GM23338 (cell line): ENCODE measurements at regions not wholly inside any gene's neighbourhood (a gene's known extent, or its start where the extent isn't known, plus 50 kb on each side); places are given as distances from the start of the nearest gene placed in this dataset.

ENCODE experiments used
- ATAC-seq: fragments of 200-7000 bp; cut with Tn5 transposase; 3 replicates; pipeline ENCODE4 v1.9.1; 2020
- DNase-seq: peaks from one replicate; pipeline ENCODE4 v3.0.0-alpha.2; 2015; ENCODE audit warnings: low spot score
- H2AFZ ChIP-seq: fragments of 200-600 bp; sonication (generic); 2 replicates; pipeline ENCODE4 v1.8.0; 2016; ENCODE audit warnings: antibody characterized with exemption, mild to moderate bottlenecking, moderate library complexity
- H3F3A ChIP-seq: fragments of 200-600 bp; sonication (generic); replicated peaks from 2 replicates; pipeline ENCODE4 v1.8.0; 2017; ENCODE audit warnings: antibody characterized with exemption, mixed run types, low read depth
- H3K27ac ChIP-seq: fragments of 200-600 bp; sonication (generic); 2 replicates; pipeline ENCODE4 v1.6.1; 2016; ENCODE audit warnings: low read depth
- H3K27me3 ChIP-seq: fragments of 200-600 bp; sonication (generic); 2 replicates; pipeline ENCODE4 v1.8.0; 2016; ENCODE audit warnings: mild to moderate bottlenecking, mixed run types, moderate library complexity; ENCODE audit not compliant: insufficient read depth
- H3K36me3 ChIP-seq: fragments of 200-600 bp; sonication (generic); 2 replicates; pipeline ENCODE4 v1.8.0; 2016; ENCODE audit warnings: mild to moderate bottlenecking; ENCODE audit not compliant: insufficient read depth
- H3K4me1 ChIP-seq: fragments of 200-600 bp; sonication (generic); 2 replicates; pipeline ENCODE4 v1.8.0; 2016; ENCODE audit warnings: mild to moderate bottlenecking, moderate library complexity; ENCODE audit not compliant: insufficient read depth
- H3K4me2 ChIP-seq: fragments of 200-600 bp; sonication (generic); 2 replicates; pipeline ENCODE4 v1.7.1; 2017; ENCODE audit warnings: mixed run types
- H3K4me3 ChIP-seq: fragments of 200-600 bp; sonication (generic); 2 replicates; pipeline ENCODE4 v1.6.1; 2016; ENCODE audit warnings: mixed run types
- H3K79me2 ChIP-seq: fragments of 200-600 bp; sonication (generic); replicated peaks from 2 replicates; pipeline ENCODE4 v1.8.0; 2017; ENCODE audit warnings: mild to moderate bottlenecking; ENCODE audit not compliant: insufficient read depth
- H3K9me2 ChIP-seq: fragments of 200-600 bp; sonication (generic); 2 replicates; pipeline ENCODE4 v1.8.0; 2017; ENCODE audit not compliant: insufficient read depth
- H4K20me1 ChIP-seq: fragments of 200-600 bp; sonication (generic); replicated peaks from 2 replicates; pipeline ENCODE4 v1.8.0; 2017; ENCODE audit warnings: mild to moderate bottlenecking; ENCODE audit not compliant: insufficient read depth
- H3K27ac Mint-ChIP-seq: 2 replicates; pipeline ENCODE4 v1.8.0; 2020; ENCODE audit warnings: inconsistent platforms, mild to moderate bottlenecking, moderate library complexity, mixed read lengths
- H3K27me3 Mint-ChIP-seq: 3 replicates; pipeline ENCODE4 v1.8.0; 2022; ENCODE audit warnings: low read depth, mild to moderate bottlenecking, moderate library complexity, mixed read lengths, inconsistent platforms; ENCODE audit not compliant: insufficient read depth, poor library complexity
- H3K36me3 Mint-ChIP-seq: 3 replicates; pipeline ENCODE4 v1.8.0; 2021; ENCODE audit warnings: low read depth, mild to moderate bottlenecking, inconsistent platforms, moderate library complexity, mixed read lengths
- H3K4me1 Mint-ChIP-seq: 3 replicates; pipeline ENCODE4 v1.8.0; 2020; ENCODE audit warnings: mild to moderate bottlenecking, inconsistent platforms, mixed read lengths
- H3K4me3 Mint-ChIP-seq: 3 replicates; pipeline ENCODE4 v1.8.0; 2021; ENCODE audit warnings: moderate library complexity, mild to moderate bottlenecking, inconsistent platforms, mixed read lengths
- H3K9me3 Mint-ChIP-seq: 3 replicates; pipeline ENCODE4 v1.8.0; 2020; ENCODE audit warnings: moderate library complexity, mild to moderate bottlenecking, inconsistent platforms, mixed read lengths
- CREB1 ChIP-seq: fragments of 250-450 bp; sonication (Bioruptor Pico); IDR thresholded peaks from 2 replicates; pipeline ENCODE4 v1.5.0; 2020; ENCODE audit warnings: low read depth, mild to moderate bottlenecking, moderate library complexity
- EZH2phosphoT487 ChIP-seq: fragments of 200-600 bp; sonication (generic); IDR thresholded peaks from one replicate; pipeline ENCODE4 v1.8.1; 2018; ENCODE audit warnings: antibody characterized with exemption; ENCODE audit not compliant: unreplicated experiment
- JUNB ChIP-seq: IDR thresholded peaks from one replicate; pipeline ENCODE4 v1.6.1; 2016; ENCODE audit warnings: antibody characterized with exemption; ENCODE audit not compliant: unreplicated experiment
- NANOG ChIP-seq: IDR thresholded peaks from 2 replicates; pipeline ENCODE4 v1.6.1; 2016; ENCODE audit warnings: antibody characterized with exemption, borderline replicate concordance
- POLR2AphosphoS5 ChIP-seq: IDR thresholded peaks from 2 replicates; pipeline ENCODE4 v1.6.1; 2016; ENCODE audit warnings: antibody characterized with exemption, low read depth
- REST ChIP-seq: IDR thresholded peaks from one replicate; pipeline ENCODE4 v1.6.1; 2018; ENCODE audit warnings: antibody characterized with exemption; ENCODE audit not compliant: unreplicated experiment
- STAT1 ChIP-seq: IDR thresholded peaks from one replicate; pipeline ENCODE4 v1.6.1; 2016; ENCODE audit warnings: antibody characterized with exemption; ENCODE audit not compliant: unreplicated experiment
- ZNF114 ChIP-seq: fragments of 250-450 bp; sonication (Bioruptor Pico); IDR thresholded peaks from 2 replicates; pipeline ENCODE4 v1.5.0; 2020; ENCODE audit warnings: mild to moderate bottlenecking, moderate library complexity
- ZNF331 ChIP-seq: fragments of 250-450 bp; sonication (Bioruptor Pico); IDR thresholded peaks from 2 replicates; pipeline ENCODE4 v1.5.0; 2020; ENCODE audit warnings: low read depth, mild to moderate bottlenecking, moderate library complexity
- ZNF462 ChIP-seq: fragments of 250-450 bp; sonication (Bioruptor Pico); IDR thresholded peaks from 2 replicates; pipeline ENCODE4 v1.5.0; 2020; ENCODE audit warnings: mild to moderate bottlenecking, moderate library complexity

- TF ChIP-seq ZNF462 (CRISPR knock-in tag): no peak
- no peak for TF ChIP-seq JUNB
- no peak for TF ChIP-seq REST
- no peak for TF ChIP-seq POLR2AphosphoS5
- TF ChIP-seq ZNF331: no peak
- no peak for TF ChIP-seq CREB1 (CRISPR knock-in tag)
- TF ChIP-seq NANOG: no peak
These were observed 292.6 kb downstream of the DMAC1 start (continued) for GRCh38 chr9:7507026-7507425.

- no peaks in the 10 kb centered on the region for H3K79me2 ChIP-seq
- no peak overlapping the region for H3K4me3 ChIP-seq
- peaks cover 42% of the 10 kb centered on the region for H3K9me2 ChIP-seq
- Mint-ChIP-seq H3K36me3 (no peaks in the 10 kb centered on the region), H3K4me1 (no peaks in the 10 kb centered on the region), H3K27me3 (no peaks in the 10 kb centered on the region), H3K4me3 (no peak overlapping the region), H3K27ac (no peak overlapping the region), H3K9me3 (no peaks in the 10 kb centered on the region)
- no peaks in the 10 kb centered on the region for H3F3A ChIP-seq
- no peak overlapping the region for H3K4me2 ChIP-seq
- no peaks in the 10 kb centered on the region for H4K20me1 ChIP-seq
- no peak overlapping the region for H2AFZ ChIP-seq
- DNase-seq (no peak), ATAC-seq (no peak)
- H3K27ac ChIP-seq: no peak overlapping the region
- no peaks in the 10 kb centered on the region for H3K36me3 ChIP-seq
- H3K4me1 ChIP-seq: no peaks in the 10 kb centered on the region
- H3K27me3 ChIP-seq: no peaks in the 10 kb centered on the region
- TF ChIP-seq ZNF114 (CRISPR knock-in tag): no peak
- TF ChIP-seq POLR2AphosphoS5: no peak
- TF ChIP-seq EZH2phosphoT487: no peak
- no peak for TF ChIP-seq REST
- TF ChIP-seq STAT1: no peak
- TF ChIP-seq NANOG: no peak
These were observed 299.1 kb downstream of the DMAC1 start for GRCh38 chr9:7500521-7500920.
